ENCODE measurements at regions not wholly inside any gene's neighbourhood (a gene's known extent, or its start where the extent isn't known, plus 50 kb on each side); places are given as distances from the start of the nearest gene placed in this dataset.

GRCh38 chr14:36408388-36408787 lies 88.0 kb upstream of the MBIP start:
- no peak for DNase-seq

- DNase-seq: no peak
Measured at GRCh38 chr14:36405589-36406274, 85.3 kb upstream of the MBIP start.

- DNase-seq: no peak
Measured at GRCh38 chr14:36402867-36403266, 82.4 kb upstream of the MBIP start.

GRCh38 chr14:36398463-36399291 lies 78.2 kb upstream of the MBIP start:
- no peak for DNase-seq

GRCh38 chr14:36397357-36397756 lies 76.9 kb upstream of the MBIP start:
- DNase-seq: no peak

- no peak for DNase-seq
Measured at GRCh38 chr14:36396798-36397197, 76.4 kb upstream of the MBIP start.

- no peak for DNase-seq
Measured at GRCh38 chr14:36394593-36394992, 74.2 kb upstream of the MBIP start.

- no peak for DNase-seq
Measured at GRCh38 chr14:36390718-36391117, 70.3 kb upstream of the MBIP start.

GRCh38 chr14:36383767-36384431 lies 63.5 kb upstream of the MBIP start:
- DNase-seq: no peak

- DNase-seq: peak; percentile 71
Measured at GRCh38 chr14:36373982-36374673, 53.7 kb upstream of the MBIP start.

All from EL (cell line).